A549 (cell line): ENCODE measurements at regions not wholly inside any gene's neighbourhood (a gene's known extent, or its start where the extent isn't known, plus 50 kb on each side); places are given as distances from the start of the nearest gene placed in this dataset.

Source experiments
- ATAC-seq, 2 experiments: fragments of 200-7000 bp in 1 of 2; fragments of >200 bp in 1 of 2; cut with Nextera tagmentation in 1 of 2; cut with Tn5 transposase in 1 of 2; 3 replicates each; pipeline versions ENCODE4 v1.8.0 to v1.9.1; 2018 to 2020; ENCODE audit warnings: mild to moderate bottlenecking in 1 of 2, moderate library complexity in 1 of 2
- CTCF ChIA-PET: fragments of 300-600 bp; sonication (Branson Sonifier 250); formaldehyde crosslinking; extraction: SDS; loops from one replicate; lab custom pipeline; 2021; ENCODE audit warnings: antibody characterized with exemption, inconsistent platforms; lab: Yijun Ruan, JAX
- POLR2A ChIA-PET: fragments of 350-600 bp; formaldehyde crosslinking; extraction: SDS; loops from one replicate; lab custom pipeline; 2021; ENCODE audit warnings: antibody characterized with exemption, inconsistent platforms; lab: Yijun Ruan, JAX
- DNase-seq, 2 experiments: peaks; one replicate each; pipeline versions ENCODE4 v3.0.0 to v3.0.0-alpha.2; 2011 to 2016; ENCODE audit warnings: low read depth in 1 of 2, low spot score in 1 of 2
- FAIRE-seq: peaks from 2 replicates; lab custom pipeline; 2011; peaks lifted over from hg19 to GRCh38; lab: Jason Lieb, UNC
- H3K27ac ChIP-seq, 2 experiments: fragments of >200 bp; sonication (Bioruptor Twin); formaldehyde crosslinking; 3 replicates each; pipeline ENCODE4 v1.5.1; 2016 to 2017
- H3K4me1 ChIP-seq: fragments of >200 bp; sonication (Bioruptor Twin); formaldehyde crosslinking; 3 replicates; pipeline ENCODE4 v1.6.1; 2016
- H3K4me2 ChIP-seq: fragments of >200 bp; sonication (Bioruptor Twin); formaldehyde crosslinking; 3 replicates; pipeline ENCODE4 v1.6.1; 2016
- H3K4me3 ChIP-seq: fragments of >200 bp; sonication (Bioruptor Twin); formaldehyde crosslinking; 3 replicates; pipeline ENCODE4 v1.5.1; 2016
- H3K9me3 ChIP-seq: fragments of >200 bp; sonication (Bioruptor Twin); formaldehyde crosslinking; 3 replicates; pipeline ENCODE4 v1.6.1; 2016
- BHLHE40 ChIP-seq: IDR thresholded peaks from 2 replicates; pipeline ENCODE4 v1.6.1; 2012; ENCODE audit warnings: low read depth, low read length, inconsistent platforms
- CBX2 ChIP-seq: fragments of 200-600 bp; sonication (generic); IDR thresholded peaks from 2 replicates; pipeline ENCODE4 v1.6.1; 2016; ENCODE audit warnings: low read depth, mild to moderate bottlenecking, borderline replicate concordance
- CBX8 ChIP-seq: fragments of 200-600 bp; sonication (generic); IDR thresholded peaks from 2 replicates; pipeline ENCODE4 v1.6.1; 2016
- CEBPB ChIP-seq, 2 experiments: fragments of >200 bp in 1 of 2; sonication (Bioruptor Twin) in 1 of 2; formaldehyde crosslinking in 1 of 2; IDR thresholded peaks; 2 replicates each; pipeline ENCODE4 v1.6.1; 2012 to 2016
- CHD2 ChIP-seq: fragments of 150-350 bp; IDR thresholded peaks from 2 replicates; pipeline ENCODE4 v1.6.1; 2014; ENCODE audit warnings: low read length; ENCODE audit not compliant: partially characterized antibody
- CTCF ChIP-seq: fragments of >200 bp; sonication (Bioruptor Twin); formaldehyde crosslinking; IDR thresholded peaks from 3 replicates; pipeline ENCODE4 v1.5.1; 2016
- EHMT2 ChIP-seq: fragments of 200-600 bp; sonication (generic); IDR thresholded peaks from 2 replicates; pipeline ENCODE4 v1.6.1; 2016; ENCODE audit warnings: antibody characterized with exemption, low read depth, mild to moderate bottlenecking, moderate library complexity
- GATA3 ChIP-seq: IDR thresholded peaks from 2 replicates; pipeline ENCODE4 v1.6.1; 2012; ENCODE audit warnings: borderline replicate concordance
- HDAC2 ChIP-seq: fragments of 200-600 bp; sonication (generic); IDR thresholded peaks from 2 replicates; pipeline ENCODE4 v1.6.1; 2016
- HEYL ChIP-seq: fragments of 250-450 bp; sonication (Bioruptor Pico); IDR thresholded peaks from 2 replicates; pipeline ENCODE4 v1.8.0; 2021; ENCODE audit warnings: mild to moderate bottlenecking, moderate library complexity
- HOXB5 ChIP-seq: fragments of 250-450 bp; sonication (Bioruptor Pico); IDR thresholded peaks from 2 replicates; pipeline ENCODE4 v1.5.0; 2020; ENCODE audit warnings: mild to moderate bottlenecking, moderate library complexity
- JUNB ChIP-seq: fragments of >200 bp; sonication (Bioruptor Twin); formaldehyde crosslinking; IDR thresholded peaks from 2 replicates; pipeline ENCODE4 v1.6.1; 2016
- MAX ChIP-seq: IDR thresholded peaks from 2 replicates; pipeline ENCODE4 v1.6.1; 2012
- MAZ ChIP-seq: fragments of 150-350 bp; IDR thresholded peaks from 2 replicates; pipeline ENCODE4 v1.6.1; 2014; ENCODE audit warnings: antibody characterized with exemption, low read depth, low read length, borderline replicate concordance
- MYC ChIP-seq: IDR thresholded peaks from 2 replicates; pipeline ENCODE4 v1.6.1; 2012; ENCODE audit warnings: mild to moderate bottlenecking, inconsistent platforms, low read length, improper control_type of control experiment, borderline replicate concordance
- NFE2L2 ChIP-seq: fragments of 150-350 bp; conservative IDR thresholded peaks from 2 replicates; pipeline ENCODE4 v1.6.1; 2014; ENCODE audit warnings: low read length
- NR3C1 ChIP-seq: fragments of >200 bp; sonication (Bioruptor Twin); formaldehyde crosslinking; IDR thresholded peaks from 3 replicates; pipeline ENCODE4 v1.6.1; 2017
- ZC3H11A ChIP-seq: fragments of 450-650 bp; IDR thresholded peaks from 2 replicates; pipeline ENCODE4 v1.6.1; 2014; ENCODE audit warnings: antibody characterized with exemption, mild to moderate bottlenecking
- ZFP36 ChIP-seq: fragments of 450-650 bp; IDR thresholded peaks from 2 replicates; pipeline ENCODE4 v1.6.1; 2014; ENCODE audit warnings: borderline replicate concordance; ENCODE audit not compliant: partially characterized antibody
- WGBS: methylation state at CpG from one replicate; pipeline ENCODE4 v1.1.6; 2017; ENCODE audit errors: missing lambda C conversion rate; 5-methylcytosine and 5-hydroxymethylcytosine counted together

- DNase-seq (no peak), ATAC-seq (no peak), FAIRE-seq (no peak)
- ChIA-PET CTCF (interaction anchor here (0.9 kb wide), 1 partner anchor 10 kb away, joined by 3 read pairs; no protein-coding TSS in a partner anchor), POLR2A (no interaction called here)
- WGBS, result 6% methylated on average over 2 of the region's 2 CpGs
- Histone ChIP-seq H3K4me1 (no peaks in the 10 kb centered on the region), H3K9me3 (no peaks in the 10 kb centered on the region), H3K27ac (no peak overlapping the region), H3K4me2 (no peak overlapping the region), H3K4me3 (no peak overlapping the region)
- TF ChIP-seq EHMT2 (no peak), NFE2L2 (no peak), JUNB (no peak)
Measured at GRCh38 chr4:43456383-43456782, 563.9 kb downstream of the GRXCR1 start.

- no peak overlapping the region for H3K27ac ChIP-seq
- TF ChIP-seq CTCF (no peak), ZFP36 (no peak), MAX (no peak), MAZ (no peak), CBX2 (no peak)
- DNase-seq, result no peak
Measured at GRCh38 chr4:43457866-43458265, 565.4 kb downstream of the GRXCR1 start.

GRCh38 chr4:43458293-43458692 lies 565.8 kb downstream of the GRXCR1 start:
- ATAC-seq, result no peak
- no peak for DNase-seq
- POLR2A ChIA-PET, result no interaction called here
- CTCF ChIA-PET, result no interaction called here
- no peak for FAIRE-seq
- 13% methylated on average over 3 of the region's 4 CpGs for WGBS
- Histone ChIP-seq H3K4me2 (no peak overlapping the region), H3K27ac (no peak overlapping the region), H3K4me3 (no peak overlapping the region), H3K4me1 (no peaks in the 10 kb centered on the region), H3K9me3 (no peaks in the 10 kb centered on the region)
- no peak for TF ChIP-seq HOXB5 (CRISPR knock-in tag)
- TF ChIP-seq MYC, result no peak
- TF ChIP-seq CEBPB (IDR thresholded peaks at IDR 0.05), result no peak
- TF ChIP-seq NR3C1, result no peak
- TF ChIP-seq CBX8, result no peak
- no peak for TF ChIP-seq JUNB
- TF ChIP-seq HDAC2, result no peak
- no peak for TF ChIP-seq GATA3
- TF ChIP-seq CHD2, result no peak
- no peak for TF ChIP-seq ZC3H11A
- no peak for TF ChIP-seq MAZ
- no peak for TF ChIP-seq HEYL (CRISPR knock-in tag)
- no peak for TF ChIP-seq BHLHE40
- no peak for TF ChIP-seq CTCF
- no peak for TF ChIP-seq NFE2L2

More at GRCh38 chr4:43457866-43458265, 565.4 kb downstream of the GRXCR1 start:
- Histone ChIP-seq H3K9me3 (no peaks in the 10 kb centered on the region), H3K4me2 (no peak overlapping the region), H3K4me3 (no peak overlapping the region), H3K4me1 (no peaks in the 10 kb centered on the region)
- 40% methylated on average over 2 of the region's 2 CpGs for WGBS
- no peak for FAIRE-seq
- CTCF ChIA-PET, result no interaction called here
- no peak for ATAC-seq
- POLR2A ChIA-PET, result no interaction called here
